H54 (cell line): ENCODE measurements at regions not wholly inside any gene's neighbourhood (a gene's known extent, or its start where the extent isn't known, plus 50 kb on each side); places are given as distances from the start of the nearest gene placed in this dataset.

Experiments
- DNase-seq: peaks from one replicate; pipeline ENCODE4 v3.0.0; 2011; ENCODE audit warnings: low spot score, mixed read lengths; ENCODE audit not compliant: insufficient read length
- FAIRE-seq: peaks from 3 replicates; lab custom pipeline; 2011; peaks lifted over from hg19 to GRCh38; lab: Jason Lieb, UNC
- POLR2A ChIP-seq: IDR thresholded peaks from 2 replicates; pipeline ENCODE4 v1.6.1; 2011; ENCODE audit warnings: low read depth, mild to moderate bottlenecking, low read length

- no peak for DNase-seq
- no peak for TF ChIP-seq POLR2A
- FAIRE-seq = no peak
These were observed 253.1 kb upstream of the IRX1 start for GRCh38 chr5:3342271-3343100.

GRCh38 chr5:3341446-3342240 is 254.0 kb upstream of the IRX1 start:
- FAIRE-seq (no peak), DNase-seq (no peak)
- no peak for TF ChIP-seq POLR2A

DNA sequence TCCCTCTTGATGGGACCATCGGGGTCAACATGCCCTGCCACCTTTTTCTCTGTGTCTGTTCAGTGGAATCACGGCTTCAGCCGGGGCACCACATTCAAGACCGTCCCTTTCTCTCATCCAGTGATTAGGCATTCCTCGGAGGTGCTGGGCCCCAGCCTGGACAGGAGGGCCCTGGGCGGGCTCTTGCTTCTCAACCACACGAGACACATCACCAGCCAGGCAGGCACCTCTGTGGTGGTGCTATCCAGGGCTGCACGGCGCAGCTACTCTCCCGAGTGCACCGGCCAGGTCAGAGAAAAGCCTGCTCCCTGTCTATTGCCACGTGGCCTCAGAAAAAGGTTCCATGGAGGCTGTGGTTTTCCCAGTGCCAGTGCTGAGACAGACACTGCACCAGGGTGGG is 255.2 kb upstream of the IRX1 start:
- TF ChIP-seq POLR2A = no peak
- no peak for FAIRE-seq

GRCh38 chr5:3339798-3340115 is 255.9 kb upstream of the IRX1 start:
- FAIRE-seq = no peak
- no peak for DNase-seq
- TF ChIP-seq POLR2A = no peak

More for the DNA sequence above, 255.2 kb upstream of the IRX1 start:
- DNase-seq = no peak

- TF ChIP-seq POLR2A = no peak
- FAIRE-seq (no peak), DNase-seq (no peak)
These were observed 256.4 kb upstream of the IRX1 start for GRCh38 chr5:3339092-3339797.

DNA sequence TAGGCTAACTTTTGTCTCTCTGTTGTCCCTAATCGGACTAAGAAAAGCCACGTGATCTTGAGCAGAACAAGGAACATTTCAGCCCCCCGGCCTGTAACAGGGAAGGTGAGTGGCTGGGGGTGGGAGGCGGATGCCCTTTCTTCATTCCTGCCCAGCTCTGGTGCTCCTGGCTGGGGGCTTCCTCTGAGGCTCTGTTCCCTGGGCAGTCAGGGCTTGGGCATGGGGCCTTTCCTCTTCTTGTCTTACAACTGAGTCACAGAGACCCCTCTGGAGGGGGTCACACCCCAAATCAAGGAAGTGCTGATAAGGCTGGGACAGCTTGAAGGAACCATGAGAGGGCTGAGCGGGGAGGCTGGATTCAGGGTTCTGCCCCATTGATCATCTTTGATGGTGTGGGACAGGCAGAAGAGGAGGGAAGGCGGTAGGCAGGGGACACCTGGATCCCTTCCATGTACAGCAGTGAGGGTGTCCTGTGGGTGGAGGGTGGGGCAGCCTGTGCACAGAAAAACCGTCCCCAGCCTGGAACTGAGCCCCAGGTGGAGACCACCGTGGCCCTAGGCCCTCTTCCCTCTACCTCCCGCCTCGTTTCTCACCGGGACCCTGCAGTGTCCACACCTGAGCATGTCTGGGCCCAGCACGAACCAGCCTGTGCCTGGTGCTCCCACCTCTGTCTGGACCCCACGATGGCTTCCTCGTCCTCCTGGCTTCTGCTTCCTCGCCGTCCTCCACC is 257.7 kb upstream of the IRX1 start:
- FAIRE-seq (no peak), DNase-seq (no peak)
- no peak for TF ChIP-seq POLR2A

GRCh38 chr5:3336666-3337065 is 259.0 kb upstream of the IRX1 start:
- TF ChIP-seq POLR2A = no peak
- no peak for DNase-seq

DNA sequence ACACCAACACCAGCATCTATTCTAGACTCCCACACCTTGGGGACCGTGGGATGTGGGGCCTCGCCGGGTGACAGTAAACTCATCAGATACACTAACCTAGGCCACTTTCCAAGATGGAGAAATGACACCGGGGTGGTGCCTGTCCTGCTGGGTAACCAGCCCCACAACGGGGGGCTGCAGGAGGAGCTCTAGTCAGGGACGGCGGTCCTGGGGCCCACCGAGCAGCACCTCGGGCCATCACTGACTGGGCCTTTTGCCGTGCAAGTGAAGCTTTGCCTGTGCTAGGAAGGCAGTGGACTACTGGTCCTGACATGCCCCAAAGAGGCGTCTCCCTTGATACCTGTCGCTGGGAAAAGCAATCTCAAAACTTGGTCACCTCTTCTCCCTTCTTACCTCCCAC is 260.3 kb upstream of the IRX1 start:
- FAIRE-seq = no peak
- no peak for TF ChIP-seq POLR2A

More at GRCh38 chr5:3336666-3337065, 259.0 kb upstream of the IRX1 start:
- no peak for FAIRE-seq

GRCh38 chr5:3333836-3334235 is 261.8 kb upstream of the IRX1 start:
- DNase-seq (no peak), FAIRE-seq (no peak)
- no peak for TF ChIP-seq POLR2A

More for the DNA sequence above, 260.3 kb upstream of the IRX1 start:
- no peak for DNase-seq

DNA sequence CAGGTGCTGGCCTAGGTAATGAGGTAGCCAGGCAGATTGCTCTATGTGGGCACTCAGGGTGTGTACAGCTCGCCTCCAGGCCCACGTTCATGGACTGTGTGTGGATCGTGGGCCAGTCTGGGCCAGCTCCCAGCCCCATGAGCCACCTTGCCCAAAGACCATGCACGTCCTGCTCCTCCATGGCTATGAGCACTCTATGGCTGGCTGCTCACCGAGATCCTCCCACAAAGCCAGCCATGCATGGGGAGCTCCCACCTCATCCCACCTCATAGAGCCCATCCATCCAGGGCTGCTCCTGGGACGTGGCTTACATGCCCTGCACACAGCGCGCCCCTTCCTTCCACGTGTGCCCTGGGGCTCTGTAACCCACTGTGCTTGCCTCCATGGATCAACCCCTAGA is 262.5 kb upstream of the IRX1 start:
- no peak for TF ChIP-seq POLR2A
- DNase-seq (no peak), FAIRE-seq (no peak)

DNA sequence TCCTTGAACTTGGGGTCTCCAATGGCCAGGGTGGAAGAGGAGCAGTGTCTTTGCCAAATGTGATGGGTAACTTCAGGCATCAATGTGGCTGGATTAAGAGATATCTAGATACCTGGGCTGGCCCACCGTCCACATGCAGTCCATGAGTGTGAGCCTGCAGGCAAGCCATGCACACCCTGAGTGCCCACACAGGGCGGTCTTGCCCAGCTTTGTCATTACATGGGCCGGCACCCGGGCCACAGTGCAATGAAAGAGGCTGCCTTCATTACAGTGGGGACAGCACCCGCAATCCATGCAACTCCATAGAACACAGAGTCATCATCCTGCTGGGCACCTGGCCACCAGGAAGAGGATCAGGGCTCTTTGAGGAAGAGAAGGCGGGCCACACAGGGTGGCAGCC is 263.8 kb upstream of the IRX1 start:
- DNase-seq (no peak), FAIRE-seq (no peak)
- TF ChIP-seq POLR2A = no peak

- no peak for TF ChIP-seq POLR2A
- no peak for FAIRE-seq
- no peak for DNase-seq
These were observed 265.2 kb upstream of the IRX1 start for GRCh38 chr5:3330442-3330841.

- FAIRE-seq (no peak), DNase-seq (no peak)
- TF ChIP-seq POLR2A = no peak
These were observed 266.2 kb upstream of the IRX1 start for GRCh38 chr5:3329427-3329826.
